Upper lobe of left lung (tissue), 6 donors: ENCODE measurements at regions not wholly inside any gene's neighbourhood (a gene's known extent, or its start where the extent isn't known, plus 50 kb on each side); places are given as distances from the start of the nearest gene placed in this dataset.

Experiments
- ATAC-seq, 2 donors: fragments of 200-7000 bp; cut with Tn5 transposase; one replicate each; pipeline ENCODE4 v1.9.1; 2022; ENCODE audit warnings: mild to moderate bottlenecking in 2 of 2, moderate library complexity in 2 of 2; ENCODE audit not compliant: low FRiP score in 2 of 2
- DNase-seq, 2 donors: peaks; one replicate each; pipeline ENCODE4 v3.0.0-alpha.2; 2019 to 2020
- H3K27ac ChIP-seq, 4 donors: fragments of 200-600 bp; sonication (generic); one replicate each; pipeline ENCODE4 v1.5.1; 2016 to 2019
- H3K27me3 ChIP-seq, 4 donors: fragments of 200-600 bp; sonication (generic); one replicate each; pipeline ENCODE4 v1.5.1; 2017 to 2019
- H3K36me3 ChIP-seq, 4 donors: fragments of 200-600 bp; sonication (generic); one replicate each; pipeline ENCODE4 v1.5.1; 2016 to 2019
- H3K4me1 ChIP-seq, 4 donors: fragments of 200-600 bp; sonication (generic); one replicate each; pipeline ENCODE4 v1.5.1; 2018 to 2019
- H3K4me3 ChIP-seq, 4 donors: fragments of 200-600 bp; sonication (generic); one replicate each; pipeline ENCODE4 v1.5.1; 2017 to 2019; ENCODE audit warnings: mild to moderate bottlenecking in 2 of 4, moderate library complexity in 1 of 4
- H3K9me3 ChIP-seq, 4 donors: fragments of 200-600 bp; sonication (generic); one replicate each; pipeline ENCODE4 v1.5.1; 2018 to 2019
- EP300 ChIP-seq, 4 donors: sonication (generic); formaldehyde crosslinking; IDR thresholded peaks; one replicate each; pipeline ENCODE4 v1.5.1; 2017; ENCODE audit warnings: antibody characterized with exemption in 4 of 4, control low read depth in 2 of 4
- POLR2A ChIP-seq, 4 donors: fragments of 450-650 bp; IDR thresholded peaks; one replicate each; pipeline ENCODE4 v1.5.1; 2016 to 2017; ENCODE audit warnings: antibody characterized with exemption in 4 of 4, mild to moderate bottlenecking in 2 of 4
- POLR2AphosphoS5 ChIP-seq, 2 donors: sonication (generic); formaldehyde crosslinking; IDR thresholded peaks; one replicate each; pipeline ENCODE4 v1.5.1; 2017; ENCODE audit warnings: antibody characterized with exemption in 2 of 2
- WGBS, 2 donors: methylation state at CpG; one replicate each; pipeline ENCODE4 v1.1.5; 2017 to 2018; 5-methylcytosine and 5-hydroxymethylcytosine counted together
- TF ChIP-seq, protein P1 (sequence below), 6 experiments: fragments of 450-650 bp in 4 of 6; fragments of 200-600 bp in 2 of 6; sonication (generic) in 2 of 6; IDR thresholded peaks; one replicate each; pipeline ENCODE4 v1.5.1; 2016 to 2019; ENCODE audit warnings: antibody characterized with exemption in 6 of 6
- donor health status: DM: no; HTN: no; CAD: no; lungs with moderate emphysema.
- donor health status: DM: no; HTN: yes; CAD: no; lungs with severe emphysema.

DNA sequence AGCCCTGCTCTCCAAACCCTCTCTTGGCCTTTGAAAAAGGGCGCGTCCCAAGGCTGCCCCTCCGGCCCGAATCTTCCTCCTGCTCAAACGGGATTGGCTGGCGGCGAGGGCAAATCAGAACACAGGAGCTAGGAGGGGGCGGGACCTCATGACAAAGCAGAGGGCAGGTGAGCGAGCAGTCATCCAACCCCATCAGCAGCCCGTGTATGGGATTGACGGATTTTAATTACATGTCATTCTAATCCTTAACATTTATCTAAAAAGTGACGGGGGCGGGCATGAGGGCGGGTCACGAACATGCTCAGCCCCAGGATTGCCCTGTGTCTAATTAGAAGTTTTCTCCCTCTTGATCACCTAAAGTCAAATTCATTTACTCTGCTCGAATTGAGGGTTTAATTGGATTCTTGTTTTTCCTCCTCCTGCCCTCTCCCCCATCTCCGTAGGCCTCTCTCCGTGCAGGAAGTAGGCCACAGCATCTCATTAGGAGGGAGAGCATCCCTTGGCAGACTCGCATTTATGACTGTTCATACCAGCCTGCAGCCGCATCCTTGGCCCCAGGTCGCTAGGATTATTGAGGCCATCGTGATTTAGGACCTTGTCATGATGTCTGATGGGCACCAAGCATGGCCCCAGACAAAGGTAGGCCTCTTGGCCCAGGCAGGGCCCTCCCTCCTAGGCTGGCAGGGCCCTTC lies 147.1 kb downstream of the CHST1 start:
- Histone ChIP-seq H3K4me3 (no peak overlapping the region), H3K27me3 (no peaks in the 10 kb centered on the region), H3K4me1 (no peaks in the 10 kb centered on the region), H3K27ac (no peak overlapping the region), H3K9me3 (no peaks in the 10 kb centered on the region), H3K36me3 (no peaks in the 10 kb centered on the region)
- DNase-seq = no peak
- ATAC-seq = no peak
- WGBS, 2 donors = 86 to 87% methylated on average over 21 to 22 of the region's 22 CpGs
- no peak for TF ChIP-seq EP300 (IDR thresholded peaks at IDR 0.05)
- no peak for TF ChIP-seq POLR2AphosphoS5 (IDR thresholded peaks at IDR 0.05)
- TF ChIP-seq POLR2A (IDR thresholded peaks at IDR 0.05) = no peak
- TF ChIP-seq, protein P1, sequence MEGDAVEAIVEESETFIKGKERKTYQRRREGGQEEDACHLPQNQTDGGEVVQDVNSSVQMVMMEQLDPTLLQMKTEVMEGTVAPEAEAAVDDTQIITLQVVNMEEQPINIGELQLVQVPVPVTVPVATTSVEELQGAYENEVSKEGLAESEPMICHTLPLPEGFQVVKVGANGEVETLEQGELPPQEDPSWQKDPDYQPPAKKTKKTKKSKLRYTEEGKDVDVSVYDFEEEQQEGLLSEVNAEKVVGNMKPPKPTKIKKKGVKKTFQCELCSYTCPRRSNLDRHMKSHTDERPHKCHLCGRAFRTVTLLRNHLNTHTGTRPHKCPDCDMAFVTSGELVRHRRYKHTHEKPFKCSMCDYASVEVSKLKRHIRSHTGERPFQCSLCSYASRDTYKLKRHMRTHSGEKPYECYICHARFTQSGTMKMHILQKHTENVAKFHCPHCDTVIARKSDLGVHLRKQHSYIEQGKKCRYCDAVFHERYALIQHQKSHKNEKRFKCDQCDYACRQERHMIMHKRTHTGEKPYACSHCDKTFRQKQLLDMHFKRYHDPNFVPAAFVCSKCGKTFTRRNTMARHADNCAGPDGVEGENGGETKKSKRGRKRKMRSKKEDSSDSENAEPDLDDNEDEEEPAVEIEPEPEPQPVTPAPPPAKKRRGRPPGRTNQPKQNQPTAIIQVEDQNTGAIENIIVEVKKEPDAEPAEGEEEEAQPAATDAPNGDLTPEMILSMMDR (IDR thresholded peaks at IDR 0.05) = no peak

DNA sequence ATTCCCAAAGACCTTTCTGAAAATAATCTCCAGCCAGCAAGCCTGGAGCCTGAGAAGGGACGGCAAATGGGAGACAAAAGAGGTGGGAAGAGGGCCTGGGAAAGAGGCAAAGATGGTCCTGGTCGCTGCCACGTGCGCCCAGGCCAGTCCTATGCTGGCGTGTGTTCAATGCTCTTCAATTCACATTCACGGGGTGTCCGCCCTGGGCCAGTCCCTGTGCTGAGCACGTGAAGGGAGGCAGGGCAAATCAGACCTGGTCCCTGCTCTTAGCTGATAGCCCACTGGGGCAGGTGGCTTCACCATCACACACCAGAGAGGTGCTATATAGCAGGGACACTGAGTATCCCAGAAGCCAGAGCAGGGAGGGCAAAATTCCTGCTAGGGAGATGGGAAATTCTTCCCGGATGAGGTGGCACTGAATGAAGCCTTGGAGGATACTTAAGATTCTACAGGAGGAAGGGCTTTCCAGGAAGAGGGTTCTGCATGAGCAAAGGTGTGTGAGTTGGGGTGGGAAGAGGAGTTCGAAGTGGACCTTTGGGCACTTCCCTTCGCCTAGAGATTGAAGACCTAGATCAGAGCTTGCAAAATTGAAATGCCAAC lies 148.2 kb downstream of the CHST1 start:
- Histone ChIP-seq H3K27me3 (no peaks in the 10 kb centered on the region), H3K27ac (no peak overlapping the region), H3K36me3 (no peaks in the 10 kb centered on the region), H3K4me3 (no peak overlapping the region), H3K4me1 (no peaks in the 10 kb centered on the region), H3K9me3 (no peaks in the 10 kb centered on the region)
- DNase-seq (no peak), ATAC-seq (no peak)
- 91 to 92% methylated on average over 7 to 11 of the region's 11 CpGs for WGBS, 2 donors
- TF ChIP-seq POLR2A (IDR thresholded peaks at IDR 0.05) = no peak
- no peak for TF ChIP-seq POLR2AphosphoS5 (IDR thresholded peaks at IDR 0.05)
- TF ChIP-seq EP300 (IDR thresholded peaks at IDR 0.05) = no peak
- TF ChIP-seq, protein P1 (IDR thresholded peaks at IDR 0.05) = no peak

DNA sequence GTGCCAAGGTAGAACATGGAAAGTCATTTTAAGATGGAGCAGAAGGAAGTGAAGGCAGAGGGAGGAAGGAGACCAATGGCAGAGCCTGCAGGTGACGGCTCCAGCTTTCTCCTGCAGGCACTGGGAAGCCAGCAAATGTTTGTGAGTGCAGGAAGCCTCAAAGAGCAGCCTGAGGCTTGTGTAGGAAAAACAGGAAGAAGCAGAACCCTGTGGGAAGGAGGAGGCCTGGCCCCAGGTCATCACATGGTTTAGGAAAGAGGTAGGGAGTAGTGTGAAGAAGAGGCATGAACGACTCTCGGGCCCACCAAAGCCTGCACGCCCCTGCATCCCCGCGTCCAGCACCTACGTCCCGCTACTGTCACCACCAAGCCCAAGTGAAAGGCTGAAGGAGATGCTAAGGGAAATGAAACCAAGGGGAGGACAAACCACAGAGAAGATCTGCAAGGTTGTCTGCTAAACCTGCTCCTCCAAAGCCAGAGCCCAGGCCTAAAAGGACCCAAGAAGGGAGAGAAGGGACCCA lies 151.5 kb downstream of the CHST1 start:
- no peak overlapping the region for H3K27ac ChIP-seq
- DNase-seq (no peak), ATAC-seq (no peak)
- H3K4me3 ChIP-seq = no peak overlapping the region
- H3K36me3 ChIP-seq = no peaks in the 10 kb centered on the region
- no peaks in the 10 kb centered on the region for H3K27me3 ChIP-seq
- no peaks in the 10 kb centered on the region for H3K9me3 ChIP-seq
- TF ChIP-seq, protein P1 (IDR thresholded peaks at IDR 0.05) = no peak
- TF ChIP-seq POLR2AphosphoS5 (IDR thresholded peaks at IDR 0.05) (no peak), POLR2A (IDR thresholded peaks at IDR 0.05) (no peak), EP300 (IDR thresholded peaks at IDR 0.05) (no peak)
- H3K4me1 ChIP-seq = no peaks in the 10 kb centered on the region
- WGBS, 2 donors = 85 to 89% methylated on average over 8 of the region's 8 CpGs

DNA sequence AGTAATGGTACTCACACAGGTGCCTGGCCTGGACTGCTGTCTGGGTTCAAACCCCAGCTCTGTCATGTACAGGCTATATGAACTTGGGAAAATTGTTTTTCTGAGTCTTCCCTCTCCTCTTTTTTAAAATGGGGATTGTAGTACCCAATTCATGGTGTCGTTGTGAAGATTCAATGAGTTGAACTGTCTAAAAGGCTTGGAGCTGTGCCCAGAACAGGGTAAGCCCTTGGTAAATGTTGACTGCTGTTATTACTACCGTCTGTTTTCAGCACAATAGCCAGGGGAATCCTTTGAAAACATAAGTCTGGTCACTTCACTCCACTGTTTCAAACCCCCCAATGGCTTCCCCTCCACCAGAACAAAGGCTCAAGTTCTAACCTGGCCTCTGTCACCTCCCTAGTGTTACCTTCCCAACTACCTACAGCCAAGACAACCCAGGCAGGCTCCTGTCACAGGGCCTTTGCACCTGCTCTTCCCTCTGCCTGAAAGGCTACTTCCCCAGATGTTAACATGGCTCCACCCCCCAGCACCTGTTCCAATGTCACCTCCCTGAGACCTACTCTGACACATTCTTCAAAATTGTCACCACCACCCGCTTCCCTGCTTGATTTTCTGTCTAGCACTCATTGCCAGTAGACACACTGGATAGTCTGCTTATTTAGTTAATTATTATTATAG lies 152.8 kb downstream of the CHST1 start:
- Histone ChIP-seq H3K27me3 (no peaks in the 10 kb centered on the region), H3K9me3 (no peaks in the 10 kb centered on the region), H3K36me3 (no peaks in the 10 kb centered on the region), H3K27ac (no peak overlapping the region), H3K4me1 (no peaks in the 10 kb centered on the region), H3K4me3 (no peak overlapping the region)
- TF ChIP-seq EP300 (IDR thresholded peaks at IDR 0.05) (no peak), POLR2A (IDR thresholded peaks at IDR 0.05) (no peak), POLR2AphosphoS5 (IDR thresholded peaks at IDR 0.05) (no peak)
- TF ChIP-seq, protein P1 (IDR thresholded peaks at IDR 0.05) = no peak
- ATAC-seq (no peak), DNase-seq (no peak)
- WGBS, 2 donors = 67 to 75% methylated on average over 3 of the region's 3 CpGs
